Neural crest cell (in vitro differentiated cells): ENCODE measurements at regions not wholly inside any gene's neighbourhood (a gene's known extent, or its start where the extent isn't known, plus 50 kb on each side); places are given as distances from the start of the nearest gene placed in this dataset.
A peak's percentile ranks its signal among the peaks of the same experiment; 100 is the strongest.
"Not testable (repeated sequence)": the region's sequence is repeated elsewhere in the genome, so short reads cannot be mapped to it uniquely, and the experiment has no call there.

ENCODE experiments used
- DNase-seq: peaks from one replicate; pipeline ENCODE4 v3.0.0; 2021; ENCODE audit warnings: low read depth, mixed read lengths, low spot score
- H3K27ac Mint-ChIP-seq: one replicate; pipeline ENCODE4 v1.8.0; 2021; ENCODE audit warnings: mild to moderate bottlenecking, mixed read lengths; ENCODE audit not compliant: unreplicated experiment
- H3K27me3 Mint-ChIP-seq: 2 replicates; pipeline ENCODE4 v1.8.0; 2021; ENCODE audit warnings: low read depth, mild to moderate bottlenecking, mixed read lengths
- H3K36me3 Mint-ChIP-seq: 2 replicates; pipeline ENCODE4 v1.8.0; 2021; ENCODE audit warnings: low read depth, mild to moderate bottlenecking, mixed read lengths
- H3K4me1 Mint-ChIP-seq: 2 replicates; pipeline ENCODE4 v1.8.0; 2021; ENCODE audit warnings: mixed read lengths
- H3K4me3 Mint-ChIP-seq: one replicate; pipeline ENCODE4 v1.8.0; 2021; ENCODE audit warnings: mild to moderate bottlenecking, mixed read lengths
- H3K9me3 Mint-ChIP-seq: 2 replicates; pipeline ENCODE4 v1.8.0; 2021; ENCODE audit warnings: mixed read lengths
- TF ChIP-seq, protein P1 (sequence below): fragments of 200-600 bp; sonication (generic); conservative IDR thresholded peaks from 2 replicates; pipeline ENCODE4 v1.5.0; 2021; ENCODE audit warnings: antibody characterized with exemption, mild to moderate bottlenecking

GRCh38 chrX:10697616-10698317 is 77.4 kb upstream of the MID1 start:
- TF ChIP-seq, protein P1, sequence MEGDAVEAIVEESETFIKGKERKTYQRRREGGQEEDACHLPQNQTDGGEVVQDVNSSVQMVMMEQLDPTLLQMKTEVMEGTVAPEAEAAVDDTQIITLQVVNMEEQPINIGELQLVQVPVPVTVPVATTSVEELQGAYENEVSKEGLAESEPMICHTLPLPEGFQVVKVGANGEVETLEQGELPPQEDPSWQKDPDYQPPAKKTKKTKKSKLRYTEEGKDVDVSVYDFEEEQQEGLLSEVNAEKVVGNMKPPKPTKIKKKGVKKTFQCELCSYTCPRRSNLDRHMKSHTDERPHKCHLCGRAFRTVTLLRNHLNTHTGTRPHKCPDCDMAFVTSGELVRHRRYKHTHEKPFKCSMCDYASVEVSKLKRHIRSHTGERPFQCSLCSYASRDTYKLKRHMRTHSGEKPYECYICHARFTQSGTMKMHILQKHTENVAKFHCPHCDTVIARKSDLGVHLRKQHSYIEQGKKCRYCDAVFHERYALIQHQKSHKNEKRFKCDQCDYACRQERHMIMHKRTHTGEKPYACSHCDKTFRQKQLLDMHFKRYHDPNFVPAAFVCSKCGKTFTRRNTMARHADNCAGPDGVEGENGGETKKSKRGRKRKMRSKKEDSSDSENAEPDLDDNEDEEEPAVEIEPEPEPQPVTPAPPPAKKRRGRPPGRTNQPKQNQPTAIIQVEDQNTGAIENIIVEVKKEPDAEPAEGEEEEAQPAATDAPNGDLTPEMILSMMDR, result no peak
- no peak for DNase-seq
- Mint-ChIP-seq H3K27ac (no peak overlapping the region), H3K9me3 (peaks cover 10% of the 10 kb centered on the region), H3K4me1 (peaks cover 14% of the 10 kb centered on the region), H3K4me3 (no peak overlapping the region), H3K27me3 (no peaks in the 10 kb centered on the region), H3K36me3 (peaks cover 7% of the 10 kb centered on the region)

- Mint-ChIP-seq H3K27me3 (no peaks in the 10 kb centered on the region), H3K27ac (no peak overlapping the region), H3K36me3 (peaks cover 6% of the 10 kb centered on the region), H3K4me1 (peaks cover 14% of the 10 kb centered on the region), H3K9me3 (peaks cover 8% of the 10 kb centered on the region), H3K4me3 (no peak overlapping the region)
- TF ChIP-seq, protein P1, result no peak
- DNase-seq, result no peak
Observed at GRCh38 chrX:10698318-10698640, 77.9 kb upstream of the MID1 start.

DNA sequence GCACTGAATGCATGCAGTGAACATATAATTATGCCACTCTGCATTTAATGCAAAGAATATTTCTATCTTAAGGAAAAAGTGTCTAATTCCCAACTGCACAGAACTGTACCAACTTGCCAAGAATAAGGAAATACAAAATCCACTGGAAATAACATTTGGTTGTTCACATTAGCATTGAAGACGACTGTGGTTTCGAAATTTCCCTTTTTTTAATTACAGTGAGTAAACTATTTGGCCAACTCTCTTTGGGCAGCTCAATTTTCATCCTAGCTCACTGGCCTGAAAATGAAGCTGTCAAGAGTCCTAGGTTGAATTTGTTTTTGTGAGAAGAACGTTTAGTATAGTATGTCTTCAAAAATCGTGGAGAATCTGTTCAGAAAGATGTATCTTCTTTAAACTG is 81.6 kb upstream of the MID1 start:
- Mint-ChIP-seq H3K4me1 (peaks cover 19% of the 10 kb centered on the region), H3K9me3 (peaks cover 5% of the 10 kb centered on the region), H3K36me3 (peaks cover 2% of the 10 kb centered on the region), H3K4me3 (no peak overlapping the region), H3K27me3 (no peaks in the 10 kb centered on the region), H3K27ac (no peak overlapping the region)
- no peak for DNase-seq
- TF ChIP-seq, protein P1, result no peak

- not testable (repeated sequence) for H3K36me3 Mint-ChIP-seq, H3K27me3 Mint-ChIP-seq, DNase-seq, H3K9me3 Mint-ChIP-seq, H3K27ac Mint-ChIP-seq, H3K4me3 Mint-ChIP-seq
- TF ChIP-seq, protein P1, result peak; percentile 31
- H3K4me1 Mint-ChIP-seq, result peaks cover 19% of the 10 kb centered on the region
Observed at GRCh38 chrX:10706342-10706741, 86.0 kb upstream of the MID1 start.

DNA sequence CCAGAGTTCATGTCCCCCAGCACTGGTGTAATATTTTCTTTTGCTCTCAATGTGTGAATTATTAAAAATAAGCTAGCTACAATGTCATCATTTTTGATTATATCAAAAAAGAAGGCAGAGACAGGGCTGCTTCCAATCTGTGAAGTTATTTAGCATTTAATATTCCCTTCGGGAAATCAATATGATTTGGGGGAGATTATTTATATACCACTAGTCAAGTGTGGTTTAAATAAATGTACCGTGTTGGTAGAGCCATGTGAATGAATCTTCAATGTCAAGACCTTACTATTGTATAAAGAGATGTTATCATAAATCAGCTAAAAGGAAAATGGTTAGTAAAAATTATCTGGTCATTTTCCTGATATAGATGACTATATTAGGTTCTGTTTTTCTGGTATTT is 87.4 kb upstream of the MID1 start:
- no peaks in the 10 kb centered on the region for H3K27me3 Mint-ChIP-seq
- DNase-seq, result no peak
- H3K4me3 Mint-ChIP-seq, result no peak overlapping the region
- H3K4me1 Mint-ChIP-seq, result peaks cover 14% of the 10 kb centered on the region
- peaks cover 2% of the 10 kb centered on the region for H3K9me3 Mint-ChIP-seq
- TF ChIP-seq, protein P1, result no peak
- H3K36me3 Mint-ChIP-seq, result peaks cover 2% of the 10 kb centered on the region
- H3K27ac Mint-ChIP-seq, result no peak overlapping the region
